ENCODE measurements at regions not wholly inside any gene's neighbourhood (a gene's known extent, or its start where the extent isn't known, plus 50 kb on each side); places are given as distances from the start of the nearest gene placed in this dataset.

DNA sequence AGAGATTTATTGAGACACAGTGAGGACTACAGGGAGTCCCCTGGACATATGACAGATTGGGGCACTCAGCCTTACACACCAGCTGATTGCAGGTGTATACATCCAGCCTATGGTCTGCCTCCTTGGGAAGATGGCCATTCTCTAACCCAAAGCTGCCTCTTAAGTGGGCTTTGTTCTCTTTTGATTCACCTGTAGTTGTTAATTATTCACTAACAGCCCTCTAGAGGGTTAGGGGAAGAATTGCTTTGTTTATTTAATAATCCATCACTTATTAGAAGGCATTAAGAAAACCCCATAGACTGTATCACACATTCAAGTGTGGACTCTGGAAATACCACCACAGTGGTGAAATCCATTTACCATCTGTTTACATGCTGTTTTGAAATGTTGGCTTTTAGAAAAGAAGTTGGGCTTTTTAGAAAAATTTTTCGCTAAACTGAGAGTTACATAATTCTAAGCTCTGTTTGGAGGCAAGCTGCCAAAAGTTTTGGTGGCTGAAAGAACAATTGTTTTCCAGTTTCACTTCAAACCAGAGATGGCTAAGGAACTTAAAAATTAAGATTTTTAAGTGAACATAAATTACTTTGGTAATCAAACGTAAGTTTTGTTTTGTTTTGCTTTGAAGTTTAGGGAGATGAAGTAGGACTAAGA is 379.1 kb downstream of the ADRA2A start:
- H3K4me3 ChIP-seq (ENCODE audit: low read depth, low read length): no peak overlapping the region
- no peak for TF ChIP-seq CTCF (IDR thresholded peaks at IDR 0.05; ENCODE audit: low read depth, low read length)

DNA sequence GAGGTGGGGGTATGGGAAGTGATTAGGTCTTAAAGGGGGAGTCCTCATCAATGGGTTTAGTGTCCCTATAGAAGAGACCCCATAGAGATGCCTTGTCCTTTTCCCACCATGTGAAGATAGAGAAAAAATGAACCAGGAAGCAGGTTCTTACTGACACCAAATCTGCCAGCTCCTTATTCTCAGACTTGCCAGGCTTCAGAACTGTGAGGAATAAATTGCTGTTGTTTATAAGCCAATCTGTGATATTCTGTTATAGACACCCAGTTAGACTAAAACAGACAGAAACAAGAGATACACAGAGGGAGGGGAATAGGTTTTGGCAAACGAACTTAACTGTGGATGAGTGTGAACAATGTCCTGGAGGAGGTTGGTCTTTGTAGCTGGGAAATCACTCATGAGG is 381.4 kb downstream of the ADRA2A start:
- no peak for TF ChIP-seq CTCF (IDR thresholded peaks at IDR 0.05; ENCODE audit: low read depth, low read length)
- H3K4me3 ChIP-seq (ENCODE audit: low read depth, low read length): no peak overlapping the region

DNA sequence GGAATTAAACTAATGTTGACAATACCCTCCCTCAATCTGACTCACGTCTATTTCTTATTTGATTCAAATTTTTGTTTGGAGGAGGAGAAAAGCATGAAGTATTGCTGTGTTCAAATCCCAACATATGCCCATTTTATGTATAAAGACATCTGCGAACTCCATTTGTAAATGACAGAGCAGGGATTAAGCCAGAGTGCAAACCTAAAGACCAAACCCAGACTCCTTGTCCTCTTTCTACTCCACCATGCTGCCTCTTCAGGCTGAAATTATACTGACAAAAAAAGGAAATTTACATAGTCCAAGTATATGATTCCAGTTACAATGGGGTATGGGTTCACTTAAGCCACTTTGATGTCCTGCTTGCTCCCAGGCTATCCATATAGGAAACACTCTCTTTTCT is 383.1 kb downstream of the ADRA2A start:
- TF ChIP-seq CTCF (IDR thresholded peaks at IDR 0.05; ENCODE audit: low read depth, low read length): no peak
- H3K4me3 ChIP-seq (ENCODE audit: low read depth, low read length): no peak overlapping the region

DNA sequence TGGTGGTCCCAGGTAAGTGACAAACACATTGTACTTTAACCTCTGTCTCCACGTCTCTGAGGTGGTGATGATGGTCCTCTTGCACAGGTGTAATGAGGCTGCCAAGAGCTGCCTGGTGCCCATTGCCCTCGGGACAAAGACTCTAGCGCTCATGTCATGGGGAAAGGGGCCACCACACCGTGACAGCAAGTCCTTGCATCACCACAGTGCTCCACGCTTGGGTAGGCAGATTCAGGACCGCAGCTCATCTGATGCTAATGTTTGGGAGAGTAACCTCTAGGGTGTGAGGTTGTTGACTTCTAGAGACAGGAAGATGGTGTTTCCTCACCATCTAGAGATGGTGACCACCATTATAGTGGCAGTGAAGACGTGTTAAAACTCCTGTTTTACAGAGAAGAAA is 395.6 kb downstream of the ADRA2A start:
- no peak for TF ChIP-seq CTCF (IDR thresholded peaks at IDR 0.05; ENCODE audit: low read depth, low read length)
- no peak overlapping the region for H3K4me3 ChIP-seq (ENCODE audit: low read depth, low read length)

DNA sequence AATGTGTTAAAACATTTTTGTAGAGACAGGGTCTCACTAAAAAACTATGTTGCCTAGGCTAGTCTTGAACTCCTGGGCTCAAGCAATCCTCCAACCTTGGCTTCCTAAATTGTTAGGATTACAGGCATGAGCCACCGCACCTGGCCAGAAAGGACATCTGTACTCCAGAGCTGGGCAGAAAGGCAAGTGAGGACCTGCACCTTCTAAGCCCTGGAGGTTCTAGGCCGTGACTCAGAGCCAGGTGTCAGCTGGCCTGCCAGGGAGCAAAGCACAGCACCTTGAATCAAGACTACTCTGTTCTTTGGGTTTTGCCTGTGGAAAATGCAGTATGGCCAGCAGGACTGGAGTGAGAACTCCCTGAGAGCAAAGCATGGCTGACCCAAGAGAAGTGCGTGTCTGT is 396.5 kb downstream of the ADRA2A start:
- TF ChIP-seq CTCF (IDR thresholded peaks at IDR 0.05; ENCODE audit: low read depth, low read length): no peak
- no peak overlapping the region for H3K4me3 ChIP-seq (ENCODE audit: low read depth, low read length)

GRCh38 chr10:111474786-111475185 is 398.0 kb downstream of the ADRA2A start:
- no peak for TF ChIP-seq CTCF (IDR thresholded peaks at IDR 0.05; ENCODE audit: low read depth, low read length)
- no peak overlapping the region for H3K4me3 ChIP-seq (ENCODE audit: low read depth, low read length)

DNA sequence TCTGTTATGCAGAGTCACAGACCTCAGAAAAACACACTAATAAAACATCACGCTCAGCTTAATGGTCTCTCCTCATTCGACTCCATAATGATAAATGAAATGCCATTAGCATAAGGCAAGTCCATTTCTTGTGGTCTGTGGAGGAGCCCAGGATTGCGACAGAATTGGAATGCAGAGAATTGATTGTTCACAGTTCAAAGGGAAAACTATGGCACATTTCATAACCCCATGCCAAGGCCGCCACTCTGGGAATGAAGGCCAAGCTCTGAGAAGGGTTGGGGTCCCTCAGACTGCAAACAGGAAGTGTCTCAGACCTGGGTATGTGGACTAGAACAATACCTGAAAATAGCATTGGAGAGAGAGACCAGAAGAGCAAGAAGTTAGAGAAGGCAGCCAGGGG is 398.9 kb downstream of the ADRA2A start:
- no peak for TF ChIP-seq CTCF (IDR thresholded peaks at IDR 0.05; ENCODE audit: low read depth, low read length)
- no peak overlapping the region for H3K4me3 ChIP-seq (ENCODE audit: low read depth, low read length)

Data from WI38 (cell line).